GM18907 (cell line): ENCODE measurements at regions not wholly inside any gene's neighbourhood (a gene's known extent, or its start where the extent isn't known, plus 50 kb on each side); places are given as distances from the start of the nearest gene placed in this dataset.
"Not testable (repeated sequence)": the region's sequence is repeated elsewhere in the genome, so short reads cannot be mapped to it uniquely, and the experiment has no call there.

Experiments
- ATAC-seq: cut with Tn5 transposase; IDR thresholded peaks from one replicate; pipeline ENCODE4 v1.9.1; 2021; ENCODE audit warnings: mild to moderate bottlenecking, moderate library complexity; ENCODE audit not compliant: unreplicated experiment

DNA sequence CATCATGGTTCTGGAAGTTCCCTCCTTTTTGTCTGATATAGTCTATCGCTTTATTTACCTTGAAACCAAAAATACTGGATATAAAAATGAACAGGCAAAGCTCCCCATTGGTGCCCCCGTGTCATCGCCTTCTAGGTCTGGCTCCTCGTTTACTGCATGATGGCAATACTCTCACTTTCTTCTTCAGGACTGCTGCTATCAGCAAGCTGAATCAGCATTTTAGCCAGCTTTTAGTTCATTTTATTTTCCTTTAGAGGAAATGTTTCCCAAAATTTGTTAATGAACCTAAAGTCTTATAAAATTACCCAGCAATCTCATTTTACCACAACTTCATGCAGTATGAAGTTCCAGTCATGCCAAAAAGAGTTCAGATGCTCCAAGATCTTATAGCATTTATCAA is 80.5 kb downstream of the ZIC3 start:
- no peak for ATAC-seq

DNA sequence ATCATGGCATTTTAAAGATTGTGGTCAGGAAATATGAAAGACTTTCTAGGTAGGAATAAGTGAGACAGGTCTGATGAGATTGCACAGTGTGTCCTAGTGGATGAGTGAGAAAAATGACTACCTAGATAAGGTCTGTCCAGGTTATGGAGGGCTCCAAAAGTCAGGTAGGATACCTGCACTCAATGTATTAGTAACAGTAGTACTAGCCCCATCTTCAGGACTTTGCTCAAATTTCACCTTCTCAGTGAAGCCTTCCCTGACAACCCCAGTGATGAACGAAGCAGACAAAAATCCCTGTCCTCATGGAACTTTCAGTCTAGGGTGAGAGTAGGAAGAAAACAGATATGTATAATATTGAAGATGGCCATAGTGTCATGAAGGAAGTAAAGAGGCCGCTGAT is 85.7 kb downstream of the ZIC3 start:
- no peak for ATAC-seq

DNA sequence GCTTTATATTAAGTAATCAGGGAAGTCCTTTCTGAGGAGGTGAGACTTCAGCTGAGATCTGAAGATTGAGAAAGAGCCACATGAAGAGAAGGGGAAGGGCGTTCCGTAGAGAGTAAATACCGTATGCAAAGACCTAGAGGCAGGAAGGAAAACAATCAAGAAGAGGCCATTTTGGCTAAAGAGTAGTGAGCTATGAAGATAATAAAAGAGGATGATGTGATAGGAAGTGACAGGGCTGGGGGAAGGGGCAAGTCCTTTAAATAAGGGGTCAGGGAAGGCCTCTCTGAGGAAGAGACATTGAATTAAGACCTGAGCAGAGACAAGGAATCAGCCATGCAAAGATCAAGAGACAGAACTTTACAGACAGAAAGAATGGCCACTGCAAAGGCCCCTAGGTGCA is 86.2 kb downstream of the ZIC3 start:
- no peak for ATAC-seq

DNA sequence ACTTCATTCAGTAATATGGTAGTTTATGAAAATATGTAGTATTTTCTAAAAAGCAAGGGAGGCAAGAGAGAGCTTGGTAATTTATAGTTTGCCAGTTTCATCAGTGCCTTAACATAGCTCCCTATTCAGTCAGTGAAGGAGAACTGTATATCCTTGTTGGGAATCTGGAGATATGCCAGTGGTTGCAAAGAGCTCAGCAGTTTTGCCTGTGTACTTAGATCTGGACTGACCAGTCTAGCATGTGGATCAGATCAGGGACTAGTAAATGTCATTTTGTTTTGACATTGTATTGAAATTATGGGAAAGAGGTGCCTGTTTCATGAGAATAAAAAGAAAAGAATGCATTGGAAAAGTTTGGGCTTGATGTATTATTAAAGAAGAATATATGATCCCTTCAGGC is 88.6 kb downstream of the ZIC3 start:
- no peak for ATAC-seq

DNA sequence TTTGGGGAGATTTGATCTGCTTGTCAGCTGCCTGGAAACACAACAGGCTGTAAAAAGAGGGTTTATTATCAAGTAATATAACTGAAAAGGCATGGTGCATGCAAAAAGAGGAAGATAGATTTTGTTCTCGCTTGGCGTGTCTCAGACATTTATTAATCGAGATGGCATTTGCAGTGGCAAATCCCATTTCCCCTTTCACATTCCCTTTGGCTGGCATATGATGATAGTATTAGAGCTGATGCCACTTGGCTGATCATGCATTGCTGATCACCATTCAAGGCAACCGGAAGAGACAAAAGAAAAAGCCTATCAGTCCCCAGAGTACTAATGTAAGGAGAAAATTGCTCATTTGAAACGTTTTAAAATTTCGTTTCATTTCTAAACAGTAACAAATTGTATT is 101.8 kb downstream of the ZIC3 start:
- no peak for ATAC-seq

DNA sequence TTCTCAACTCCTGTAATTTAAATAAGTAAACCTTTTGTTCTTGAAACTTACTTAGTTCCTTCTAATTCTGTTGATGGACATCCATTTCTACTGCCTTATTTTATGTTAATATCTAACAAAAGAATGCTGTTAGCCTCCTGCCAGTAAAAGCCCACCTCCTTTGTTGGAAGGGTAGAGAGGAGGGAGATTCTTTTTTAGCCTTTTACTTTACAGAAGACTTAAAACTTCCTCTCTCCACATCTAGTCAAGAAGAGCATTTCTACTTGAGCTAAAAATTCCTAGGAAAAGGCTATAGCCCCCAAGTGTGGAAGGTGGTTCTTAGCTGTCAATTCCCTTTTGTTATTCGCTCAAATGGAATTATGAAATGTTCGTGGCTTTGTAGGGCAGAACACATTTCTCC is 118.7 kb downstream of the ZIC3 start:
- ATAC-seq = no peak

DNA sequence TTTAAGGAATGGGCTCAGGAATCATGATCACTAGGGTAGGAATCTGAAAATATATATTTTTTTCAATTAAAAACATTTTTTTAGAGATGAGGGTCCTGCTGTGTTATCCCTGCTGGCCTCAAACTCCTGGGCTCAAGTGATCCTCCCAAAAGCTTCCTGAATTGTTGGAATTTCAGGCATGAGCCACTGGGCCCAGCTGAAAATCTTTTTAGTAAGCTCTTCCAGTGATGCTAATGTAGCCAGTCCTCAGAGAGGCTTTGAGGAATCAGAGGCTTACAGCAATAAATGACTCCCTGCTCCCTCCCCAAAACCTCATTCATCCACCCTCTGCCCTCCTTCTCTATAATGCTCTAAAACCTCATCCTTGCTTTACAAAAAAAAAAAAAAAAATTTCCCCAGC is 129.5 kb downstream of the ZIC3 start:
- ATAC-seq = no peak

DNA sequence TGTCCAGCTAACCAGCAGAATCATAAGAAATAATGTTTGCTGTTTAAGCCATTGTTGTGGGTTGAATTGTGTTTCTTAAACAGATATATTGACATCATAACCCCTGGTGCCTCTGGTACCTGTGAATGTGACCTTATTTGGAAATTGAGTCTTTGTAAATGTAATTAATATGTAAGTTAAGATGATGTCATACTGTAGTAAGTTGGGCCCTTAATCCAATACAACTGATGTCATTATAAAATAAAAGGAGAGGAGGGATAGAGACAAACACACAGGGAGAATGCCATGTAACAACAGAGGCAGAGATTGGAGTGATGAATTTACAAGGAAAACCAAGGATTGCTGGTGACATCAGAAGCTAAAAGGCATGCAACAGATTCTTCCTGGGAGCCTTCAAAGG is 141.4 kb downstream of the ZIC3 start:
- ATAC-seq = no peak

DNA sequence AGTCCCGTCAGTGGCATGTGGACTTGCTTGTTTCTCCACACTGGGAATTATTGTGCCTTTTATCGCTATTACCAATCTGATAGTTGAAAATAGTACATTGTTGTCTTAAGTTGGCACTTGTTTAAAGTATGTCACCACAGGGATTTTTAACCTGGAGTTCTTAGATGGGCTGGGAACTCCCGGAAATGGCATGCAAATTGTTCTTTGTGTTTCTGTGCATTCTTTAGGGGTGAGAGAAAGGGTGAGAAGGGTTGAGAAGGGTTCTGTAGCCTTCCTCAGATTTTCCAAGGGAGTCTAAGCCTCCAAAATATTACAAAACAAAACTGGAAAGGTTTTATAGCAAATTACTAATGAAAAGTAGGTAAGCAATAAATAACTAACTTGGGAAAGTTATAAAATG is 176.9 kb downstream of the ZIC3 start:
- ATAC-seq = no peak

DNA sequence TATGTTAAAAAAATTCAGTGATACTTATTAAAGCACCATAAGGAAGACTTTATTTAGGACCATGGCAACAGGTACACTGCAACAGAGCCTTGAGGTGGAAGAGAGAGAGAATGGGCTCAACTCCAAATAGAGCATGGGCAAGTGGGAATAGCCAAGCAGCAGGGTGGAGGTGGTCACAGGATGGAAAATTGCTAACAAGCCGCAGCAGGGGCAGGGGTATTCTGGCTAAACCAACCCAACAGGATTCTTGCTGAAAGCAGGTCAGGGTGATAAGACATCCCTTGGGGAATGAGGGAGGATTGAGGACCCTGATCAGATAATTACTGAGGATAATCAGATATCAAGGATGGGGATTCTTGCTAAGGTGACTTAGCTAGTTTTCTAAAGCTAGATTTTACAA is 177.5 kb downstream of the ZIC3 start:
- no peak for ATAC-seq

DNA sequence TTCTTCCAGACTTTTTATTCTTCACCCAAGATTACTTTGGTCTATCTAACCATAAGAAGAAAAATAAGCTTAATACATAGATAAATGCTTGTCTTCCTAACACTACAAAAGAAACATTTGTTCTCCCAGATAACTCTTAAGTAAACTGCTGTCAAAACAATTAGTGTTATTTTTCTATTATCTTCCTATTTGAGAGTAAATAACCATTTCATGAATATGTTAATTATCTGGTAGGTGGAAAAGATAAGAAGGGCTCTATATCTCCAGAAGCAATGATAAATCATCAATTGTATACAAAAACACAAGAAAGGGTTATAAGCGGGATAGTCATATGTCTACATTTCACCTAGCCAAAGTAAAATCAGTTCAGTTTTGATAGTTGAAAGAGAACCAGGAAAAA is 180.4 kb downstream of the ZIC3 start:
- no peak for ATAC-seq

DNA sequence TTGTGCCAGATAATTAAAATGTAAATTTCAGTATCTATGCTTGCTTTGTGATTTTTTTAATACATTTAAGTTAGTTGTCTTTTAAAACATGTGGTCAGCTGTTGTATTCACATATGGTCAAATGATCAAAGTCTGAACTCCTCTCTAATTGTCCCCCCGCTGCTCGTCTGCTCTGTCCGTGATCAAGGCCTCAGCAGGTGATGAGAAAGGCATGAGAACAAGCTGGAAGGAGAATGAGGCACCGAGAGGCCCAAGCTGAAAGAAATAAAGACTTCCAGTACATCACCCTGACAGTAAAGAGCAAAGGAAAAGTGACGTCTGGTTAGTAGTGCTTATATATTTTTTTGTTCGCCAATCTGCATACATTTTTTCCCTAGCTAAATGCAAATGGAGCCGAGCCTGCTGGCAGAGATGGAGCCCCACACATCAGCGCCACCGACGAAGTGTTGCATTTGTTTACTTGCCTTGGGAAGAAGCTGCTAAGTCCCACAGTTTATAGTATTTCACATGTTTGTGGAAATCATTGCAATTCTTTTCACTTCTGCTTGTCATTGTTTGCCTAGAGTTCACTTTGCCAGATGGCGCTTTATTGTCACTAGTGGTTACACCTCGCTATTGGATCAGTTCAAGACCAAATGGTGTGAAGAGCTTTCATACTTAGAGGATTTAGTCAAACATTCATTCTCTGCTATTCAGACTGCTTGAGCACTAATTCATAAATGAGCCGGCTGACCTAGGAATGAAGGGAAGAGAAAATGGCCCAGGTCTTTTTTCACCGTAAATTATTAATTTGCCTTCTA is 181.5 kb downstream of the ZIC3 start:
- no peak for ATAC-seq

DNA sequence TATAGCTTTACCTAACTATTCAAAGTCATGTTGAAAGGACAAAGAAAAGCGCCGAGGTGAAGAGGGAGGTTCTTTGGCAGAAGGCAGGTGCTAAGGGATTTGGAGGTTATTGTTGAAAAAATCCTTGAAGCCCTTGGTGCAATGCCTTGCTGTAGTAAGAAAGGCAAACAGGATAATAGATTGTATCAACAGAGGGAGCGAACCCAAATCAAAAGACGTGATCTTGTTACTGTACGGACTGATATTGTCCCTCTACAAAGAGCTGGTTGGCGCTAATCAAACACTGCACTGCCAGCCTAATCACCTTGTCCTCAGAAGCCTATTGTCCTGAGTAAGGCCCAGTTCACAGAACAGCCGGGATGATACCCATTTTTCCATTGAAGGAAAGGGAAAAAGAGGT is 182.9 kb downstream of the ZIC3 start:
- no peak for ATAC-seq

DNA sequence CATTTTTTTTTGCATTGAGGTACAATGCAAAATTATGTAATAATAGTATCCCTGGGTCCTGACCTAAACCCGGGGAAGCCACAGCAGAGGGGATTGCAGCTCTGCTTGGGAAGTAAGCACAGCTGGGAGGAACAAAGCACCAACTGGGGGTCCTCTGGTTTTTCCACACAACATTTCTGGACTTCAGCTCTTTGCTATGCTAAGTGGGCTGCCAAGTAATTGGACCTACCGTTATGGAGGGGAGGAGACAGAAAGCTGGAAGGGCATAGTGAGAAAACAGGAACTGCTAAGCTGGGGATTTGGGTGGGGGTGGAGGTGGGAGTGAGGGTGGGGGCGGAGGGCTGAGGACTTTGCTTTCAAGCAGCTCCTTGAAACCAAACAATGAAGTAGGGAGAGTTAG is 183.3 kb downstream of the ZIC3 start:
- ATAC-seq = no peak

DNA sequence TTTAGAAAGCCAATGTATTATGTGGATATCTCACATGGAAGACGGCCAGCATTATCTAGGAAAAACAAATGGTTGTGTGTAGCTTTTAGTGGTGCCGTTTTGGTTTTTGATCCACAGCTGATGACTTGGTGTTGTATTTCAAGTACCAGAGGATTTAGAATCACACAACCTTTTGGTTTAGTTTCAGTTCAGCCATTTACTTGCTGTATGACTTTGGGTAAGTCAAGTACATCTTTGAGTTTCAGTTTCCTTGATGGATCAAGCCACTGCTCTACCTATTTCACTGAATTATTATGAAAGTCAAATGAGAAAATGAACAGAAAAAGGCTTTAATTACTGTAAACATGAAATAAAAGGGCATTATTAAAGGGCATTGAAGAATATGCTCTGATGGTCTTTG is 205.6 kb downstream of the ZIC3 start:
- no peak for ATAC-seq

DNA sequence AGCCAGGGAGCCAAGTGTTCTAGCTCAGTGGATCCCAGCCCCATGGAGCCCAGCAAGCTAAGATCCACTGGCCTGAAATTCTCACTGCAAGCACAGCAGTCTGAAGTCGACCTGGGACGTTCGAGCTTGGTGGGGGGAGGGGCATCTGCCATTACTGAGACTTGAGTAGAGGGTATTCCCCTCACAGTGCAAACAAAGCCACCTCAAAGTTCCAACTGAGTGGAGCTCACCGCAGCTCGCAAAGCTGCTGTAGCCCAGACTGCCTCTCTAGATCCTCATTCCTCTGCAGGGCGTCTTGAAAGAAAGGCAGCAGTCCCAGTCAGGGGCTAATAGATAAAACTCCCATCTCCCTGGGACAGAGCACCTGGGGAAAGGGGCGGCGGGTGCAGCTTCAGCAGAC is 226.3 kb downstream of the ZIC3 start:
- ATAC-seq = no peak

DNA sequence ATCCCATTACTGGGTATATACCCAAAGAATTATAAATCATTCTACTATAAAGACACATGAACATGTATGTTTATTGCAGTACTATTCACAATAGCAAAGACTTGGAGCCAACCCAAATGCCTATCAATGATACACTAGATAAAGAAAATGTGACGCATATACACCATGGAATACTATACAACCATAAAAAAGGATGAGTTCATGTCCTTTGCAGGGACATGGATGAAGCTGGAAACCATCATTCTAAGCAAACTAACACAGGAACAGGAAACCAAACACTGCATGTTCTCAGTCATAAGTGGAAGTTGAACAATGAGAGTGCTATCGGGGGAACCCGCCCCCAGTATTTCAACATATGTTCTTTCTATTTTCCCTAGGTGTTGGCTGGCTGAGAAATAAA is 232.0 kb downstream of the ZIC3 start:
- ATAC-seq = not testable (repeated sequence)

DNA sequence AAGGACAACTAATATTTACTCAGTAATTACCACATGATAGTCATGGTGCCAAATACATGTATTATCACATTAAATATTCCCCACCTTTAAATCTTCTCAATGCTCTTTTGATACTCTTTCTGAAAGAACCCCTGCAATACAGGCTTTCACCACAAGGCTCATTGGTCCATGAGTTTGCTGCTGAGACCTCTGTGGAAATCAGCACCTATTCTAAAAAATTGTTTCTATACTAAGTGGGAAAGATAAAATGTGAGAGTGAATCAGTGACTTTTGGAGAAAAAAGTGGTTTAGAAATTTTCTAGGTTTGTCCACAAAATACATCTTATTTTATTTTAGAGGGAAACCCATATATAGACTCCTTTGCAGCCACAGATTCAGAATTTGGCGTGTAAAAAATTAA is 257.3 kb downstream of the ZIC3 start:
- ATAC-seq = no peak

DNA sequence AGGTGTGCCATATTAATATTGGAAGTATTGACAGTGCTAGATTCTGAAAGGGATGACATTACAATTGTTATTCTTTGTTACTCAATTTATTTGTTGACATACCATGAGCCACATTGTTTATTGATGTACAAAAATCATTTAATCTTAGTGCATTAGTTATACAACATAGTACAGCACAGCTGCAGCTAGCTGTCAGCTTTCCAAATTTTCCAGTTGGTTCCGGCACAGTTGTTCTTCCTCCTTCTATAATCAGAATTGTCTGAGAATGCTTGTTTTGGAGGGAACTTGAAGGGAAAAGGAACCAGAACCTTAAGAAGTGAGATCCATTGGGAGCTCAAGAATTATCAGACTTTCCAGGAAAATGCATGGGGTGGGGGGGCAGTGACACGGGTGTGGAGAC is 281.4 kb downstream of the ZIC3 start:
- ATAC-seq = no peak

DNA sequence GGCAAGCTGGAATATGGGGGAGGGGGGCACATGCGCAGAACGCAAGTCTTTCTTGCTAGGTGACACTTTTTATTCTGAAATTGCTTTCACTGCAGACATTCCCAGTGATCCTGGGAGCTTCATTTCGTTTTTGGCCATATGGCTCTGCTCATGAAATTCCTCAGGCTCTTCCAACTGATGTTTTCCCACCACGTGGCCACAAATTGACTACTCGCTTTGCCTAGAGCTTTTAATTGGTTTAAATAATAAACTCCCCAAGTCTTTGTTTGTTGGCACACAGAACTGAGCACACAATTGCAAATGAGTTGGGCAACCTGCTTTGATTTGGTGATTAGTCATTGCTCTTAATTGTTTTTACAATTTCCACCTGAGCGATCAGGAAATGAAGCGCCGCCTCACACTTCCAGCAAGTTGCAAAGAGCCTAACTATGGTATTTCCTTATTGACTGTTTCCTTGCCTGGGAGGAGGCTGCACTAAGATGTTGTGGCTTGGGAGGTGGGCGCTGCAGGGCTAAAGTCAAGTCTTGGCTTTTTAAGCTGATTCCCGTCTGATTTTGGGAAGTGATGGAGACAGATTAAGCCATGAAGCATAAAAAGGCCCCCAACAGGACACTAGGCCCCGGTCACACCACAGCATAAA is 282.5 kb downstream of the ZIC3 start:
- ATAC-seq = no peak

DNA sequence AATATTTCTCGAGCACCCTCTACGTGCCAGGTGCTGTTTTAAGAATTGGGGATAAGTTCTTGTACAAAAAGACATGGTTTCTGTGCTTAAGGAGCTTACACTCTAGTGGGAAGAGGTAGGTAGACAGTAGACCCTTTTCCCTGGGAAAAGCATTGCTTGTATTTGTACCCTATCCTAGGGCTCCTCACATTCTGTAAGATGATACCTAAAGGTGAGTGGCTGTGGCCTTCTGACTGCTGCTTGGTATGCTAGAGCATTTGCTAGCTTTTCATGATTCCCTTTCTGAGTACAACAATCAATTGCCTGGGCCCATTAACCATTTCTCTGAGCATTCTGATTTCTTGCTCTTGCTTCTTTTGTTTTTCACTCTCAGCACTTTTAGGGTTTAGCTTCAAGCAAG is 286.6 kb downstream of the ZIC3 start:
- ATAC-seq = no peak

DNA sequence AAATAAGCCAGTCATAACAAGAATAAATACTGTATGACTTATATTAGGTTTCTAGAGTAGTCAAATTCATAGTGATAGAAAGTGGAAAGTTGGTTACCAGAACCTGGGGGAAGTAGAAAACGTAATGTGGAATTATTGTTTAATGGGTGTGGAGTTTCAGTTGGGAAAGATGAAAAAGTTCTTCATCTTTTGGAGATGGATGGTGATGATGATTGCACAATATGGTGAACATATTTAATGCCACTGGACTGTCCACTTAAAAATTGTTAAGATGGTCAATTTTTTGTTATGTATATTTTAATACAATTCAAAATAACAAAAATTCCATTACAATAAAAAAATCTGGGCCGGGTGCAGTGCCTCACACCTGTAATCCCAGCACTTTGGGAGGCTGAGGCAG is 289.6 kb downstream of the ZIC3 start:
- no peak for ATAC-seq

DNA sequence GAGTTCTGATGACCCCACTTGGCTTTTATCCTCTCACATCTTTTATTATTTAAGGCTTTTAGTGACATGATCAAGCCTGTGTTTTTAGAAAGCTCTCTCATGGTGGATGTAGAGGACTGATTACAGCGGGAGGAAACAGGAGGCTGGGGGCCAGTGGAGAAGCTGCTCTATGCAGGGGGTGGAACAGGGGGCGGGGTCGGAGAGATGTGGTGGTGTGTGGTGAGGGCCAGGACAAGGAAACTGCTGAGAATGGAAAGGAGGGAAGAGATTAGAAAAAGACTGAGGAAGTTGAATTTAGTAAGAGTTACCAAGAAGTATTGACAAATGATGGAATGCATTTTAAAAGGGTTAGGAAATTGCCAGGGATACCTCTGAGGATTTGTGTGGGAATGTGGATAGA is 292.2 kb downstream of the ZIC3 start:
- no peak for ATAC-seq
